GM12873 (cell line): ENCODE measurements at regions not wholly inside any gene's neighbourhood (a gene's known extent, or its start where the extent isn't known, plus 50 kb on each side); places are given as distances from the start of the nearest gene placed in this dataset.

Experiments
- TF ChIP-seq, protein P1 (sequence below): IDR thresholded peaks from 2 replicates; pipeline ENCODE4 v1.5.1; 2012; ENCODE audit warnings: low read depth, mild to moderate bottlenecking, moderate library complexity, low read length, control low read depth; ENCODE audit not compliant: insufficient read depth; ENCODE audit errors: missing control alignments

GRCh38 chr5:173496129-173496882 lies 120.1 kb downstream of the BOD1 start:
- TF ChIP-seq, protein P1, sequence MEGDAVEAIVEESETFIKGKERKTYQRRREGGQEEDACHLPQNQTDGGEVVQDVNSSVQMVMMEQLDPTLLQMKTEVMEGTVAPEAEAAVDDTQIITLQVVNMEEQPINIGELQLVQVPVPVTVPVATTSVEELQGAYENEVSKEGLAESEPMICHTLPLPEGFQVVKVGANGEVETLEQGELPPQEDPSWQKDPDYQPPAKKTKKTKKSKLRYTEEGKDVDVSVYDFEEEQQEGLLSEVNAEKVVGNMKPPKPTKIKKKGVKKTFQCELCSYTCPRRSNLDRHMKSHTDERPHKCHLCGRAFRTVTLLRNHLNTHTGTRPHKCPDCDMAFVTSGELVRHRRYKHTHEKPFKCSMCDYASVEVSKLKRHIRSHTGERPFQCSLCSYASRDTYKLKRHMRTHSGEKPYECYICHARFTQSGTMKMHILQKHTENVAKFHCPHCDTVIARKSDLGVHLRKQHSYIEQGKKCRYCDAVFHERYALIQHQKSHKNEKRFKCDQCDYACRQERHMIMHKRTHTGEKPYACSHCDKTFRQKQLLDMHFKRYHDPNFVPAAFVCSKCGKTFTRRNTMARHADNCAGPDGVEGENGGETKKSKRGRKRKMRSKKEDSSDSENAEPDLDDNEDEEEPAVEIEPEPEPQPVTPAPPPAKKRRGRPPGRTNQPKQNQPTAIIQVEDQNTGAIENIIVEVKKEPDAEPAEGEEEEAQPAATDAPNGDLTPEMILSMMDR = no peak

GRCh38 chr5:173495225-173495904 lies 121.1 kb downstream of the BOD1 start:
- TF ChIP-seq, protein P1 = no peak

- TF ChIP-seq, protein P1 = no peak
Measured at GRCh38 chr5:173494446-173494845, 122.0 kb downstream of the BOD1 start.

- TF ChIP-seq, protein P1 = no peak
Measured at GRCh38 chr5:173493846-173494245, 122.6 kb downstream of the BOD1 start.

DNA sequence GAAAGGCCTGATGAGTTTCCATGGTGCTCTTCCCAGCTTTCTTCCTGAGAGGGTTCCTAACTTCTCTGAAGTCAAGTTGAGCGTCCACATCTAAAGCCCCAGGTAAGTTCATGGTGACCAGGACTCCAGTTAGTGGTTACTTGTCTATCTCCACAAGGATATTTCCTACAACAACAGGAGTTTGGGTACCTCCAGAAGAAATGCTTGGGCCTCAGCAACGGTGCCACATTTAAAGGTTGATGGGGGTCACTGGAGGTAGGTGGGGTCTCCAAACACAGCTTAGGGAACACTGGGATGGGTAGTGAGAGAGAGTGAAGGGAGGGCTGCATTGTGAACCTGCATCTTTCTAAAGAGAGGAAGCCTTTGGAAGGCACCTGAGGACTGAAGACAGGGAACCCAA lies 123.4 kb downstream of the BOD1 start:
- TF ChIP-seq, protein P1 = no peak

DNA sequence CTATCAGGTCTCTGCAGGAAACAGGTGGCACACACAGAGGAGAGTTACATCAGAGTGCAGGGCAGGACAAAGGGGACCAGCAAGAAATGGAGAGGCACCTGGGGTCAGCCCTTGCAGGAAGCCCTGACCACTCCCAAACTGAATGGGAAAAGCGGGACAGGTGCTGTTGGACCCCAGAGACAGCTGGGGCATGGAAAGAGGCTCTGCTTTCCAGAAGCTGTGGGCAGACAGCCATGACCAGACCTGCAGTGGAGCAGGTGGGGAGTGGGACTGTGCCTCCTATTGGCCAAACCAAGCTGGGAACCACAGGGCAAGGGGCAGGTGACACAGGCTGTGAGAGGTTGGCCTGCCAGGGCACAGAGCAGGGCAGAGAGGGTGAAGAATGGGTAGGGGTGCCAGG lies 125.8 kb downstream of the BOD1 start:
- TF ChIP-seq, protein P1 = no peak

DNA sequence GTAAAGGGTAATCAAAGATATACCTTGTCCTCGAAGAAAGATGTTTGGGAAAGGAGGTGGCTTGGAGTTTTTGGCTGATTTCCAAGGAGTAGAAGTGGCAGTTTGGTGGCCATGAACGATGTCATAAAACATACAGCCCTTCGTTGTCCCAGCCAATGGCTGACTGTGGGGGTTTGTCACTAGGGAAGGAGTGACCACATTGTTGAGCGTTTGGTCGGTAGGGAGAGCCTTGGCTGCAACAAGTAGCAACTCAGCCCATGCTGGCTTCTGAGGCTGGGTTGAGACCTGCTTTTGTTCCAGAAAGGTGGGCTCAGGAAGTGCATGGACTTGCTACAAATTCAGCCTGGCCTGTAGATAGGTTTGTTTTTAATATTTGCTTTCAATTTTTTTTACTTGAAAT lies 128.3 kb downstream of the BOD1 start:
- TF ChIP-seq, protein P1 = no peak
